ENCODE measurements at regions not wholly inside any gene's neighbourhood (a gene's known extent, or its start where the extent isn't known, plus 50 kb on each side); places are given as distances from the start of the nearest gene placed in this dataset.
"Not testable (repeated sequence)": the region's sequence is repeated elsewhere in the genome, so short reads cannot be mapped to it uniquely, and the experiment has no call there.

DNA sequence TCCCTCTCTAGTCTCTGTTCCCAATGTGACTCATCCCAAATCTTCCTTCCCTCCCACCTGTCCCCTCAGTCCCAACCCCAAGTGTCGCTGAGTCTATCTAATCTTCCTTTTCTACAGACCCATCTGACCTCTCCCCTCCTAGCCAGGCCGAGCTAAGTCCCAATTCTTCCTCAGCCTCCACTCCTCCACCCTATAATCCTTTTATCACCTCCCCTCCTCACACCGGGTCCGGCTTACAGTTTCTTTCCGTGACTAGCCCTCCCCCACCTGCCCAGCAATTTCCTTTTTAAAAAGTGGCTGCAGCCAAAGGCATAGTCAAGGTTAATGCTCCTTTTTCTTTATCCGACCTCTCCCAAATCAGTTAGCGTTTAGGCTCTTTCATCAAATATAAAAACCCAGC is 541.0 kb upstream of the CRIM1 start:
- TF ChIP-seq POLR2A (IDR thresholded peaks at IDR 0.05): not testable (repeated sequence)
- TF ChIP-seq, protein P1, sequence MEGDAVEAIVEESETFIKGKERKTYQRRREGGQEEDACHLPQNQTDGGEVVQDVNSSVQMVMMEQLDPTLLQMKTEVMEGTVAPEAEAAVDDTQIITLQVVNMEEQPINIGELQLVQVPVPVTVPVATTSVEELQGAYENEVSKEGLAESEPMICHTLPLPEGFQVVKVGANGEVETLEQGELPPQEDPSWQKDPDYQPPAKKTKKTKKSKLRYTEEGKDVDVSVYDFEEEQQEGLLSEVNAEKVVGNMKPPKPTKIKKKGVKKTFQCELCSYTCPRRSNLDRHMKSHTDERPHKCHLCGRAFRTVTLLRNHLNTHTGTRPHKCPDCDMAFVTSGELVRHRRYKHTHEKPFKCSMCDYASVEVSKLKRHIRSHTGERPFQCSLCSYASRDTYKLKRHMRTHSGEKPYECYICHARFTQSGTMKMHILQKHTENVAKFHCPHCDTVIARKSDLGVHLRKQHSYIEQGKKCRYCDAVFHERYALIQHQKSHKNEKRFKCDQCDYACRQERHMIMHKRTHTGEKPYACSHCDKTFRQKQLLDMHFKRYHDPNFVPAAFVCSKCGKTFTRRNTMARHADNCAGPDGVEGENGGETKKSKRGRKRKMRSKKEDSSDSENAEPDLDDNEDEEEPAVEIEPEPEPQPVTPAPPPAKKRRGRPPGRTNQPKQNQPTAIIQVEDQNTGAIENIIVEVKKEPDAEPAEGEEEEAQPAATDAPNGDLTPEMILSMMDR (IDR thresholded peaks at IDR 0.05): not testable (repeated sequence)
